Prostate gland (tissue), 2 donors: ENCODE measurements at regions not wholly inside any gene's neighbourhood (a gene's known extent, or its start where the extent isn't known, plus 50 kb on each side); places are given as distances from the start of the nearest gene placed in this dataset.

Experiments
- POLR2A ChIP-seq: fragments of 450-650 bp; IDR thresholded peaks from one replicate; pipeline ENCODE4 v1.6.1; 2016; ENCODE audit warnings: antibody characterized with exemption, mild to moderate bottlenecking
- TF ChIP-seq, protein P1 (sequence below), 4 experiments: fragments of 200-600 bp in 2 of 4; fragments of 450-650 bp in 2 of 4; sonication (generic) in 2 of 4; IDR thresholded peaks; 1 replicate in 3 of 4; 2 replicates in 1 of 4; pipeline ENCODE4 v1.5.1; 2016 to 2019; ENCODE audit warnings: antibody characterized with exemption in 4 of 4, mild to moderate bottlenecking in 2 of 4, moderate library complexity in 2 of 4

DNA sequence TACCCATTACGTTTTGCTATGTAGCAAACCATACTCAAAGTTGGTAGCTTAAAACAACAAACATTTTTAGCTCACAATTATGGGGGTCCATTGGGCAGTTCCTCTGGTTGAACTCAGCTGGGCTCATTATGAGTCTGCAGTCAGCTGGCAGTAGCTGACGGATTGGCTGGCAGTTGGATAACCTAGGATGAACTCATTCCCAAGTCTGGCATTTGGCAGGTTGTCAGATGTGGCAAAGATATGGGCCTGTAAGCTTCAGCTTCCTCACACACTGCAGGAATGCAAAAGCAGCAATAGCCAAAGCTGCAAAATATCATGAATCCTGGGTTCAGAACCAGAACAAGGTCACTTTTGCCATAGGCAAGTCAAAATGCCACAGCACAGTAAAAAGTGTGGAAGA, 412.2 kb upstream of the SORCS1 start:
- TF ChIP-seq POLR2A, result no peak
- TF ChIP-seq, protein P1, sequence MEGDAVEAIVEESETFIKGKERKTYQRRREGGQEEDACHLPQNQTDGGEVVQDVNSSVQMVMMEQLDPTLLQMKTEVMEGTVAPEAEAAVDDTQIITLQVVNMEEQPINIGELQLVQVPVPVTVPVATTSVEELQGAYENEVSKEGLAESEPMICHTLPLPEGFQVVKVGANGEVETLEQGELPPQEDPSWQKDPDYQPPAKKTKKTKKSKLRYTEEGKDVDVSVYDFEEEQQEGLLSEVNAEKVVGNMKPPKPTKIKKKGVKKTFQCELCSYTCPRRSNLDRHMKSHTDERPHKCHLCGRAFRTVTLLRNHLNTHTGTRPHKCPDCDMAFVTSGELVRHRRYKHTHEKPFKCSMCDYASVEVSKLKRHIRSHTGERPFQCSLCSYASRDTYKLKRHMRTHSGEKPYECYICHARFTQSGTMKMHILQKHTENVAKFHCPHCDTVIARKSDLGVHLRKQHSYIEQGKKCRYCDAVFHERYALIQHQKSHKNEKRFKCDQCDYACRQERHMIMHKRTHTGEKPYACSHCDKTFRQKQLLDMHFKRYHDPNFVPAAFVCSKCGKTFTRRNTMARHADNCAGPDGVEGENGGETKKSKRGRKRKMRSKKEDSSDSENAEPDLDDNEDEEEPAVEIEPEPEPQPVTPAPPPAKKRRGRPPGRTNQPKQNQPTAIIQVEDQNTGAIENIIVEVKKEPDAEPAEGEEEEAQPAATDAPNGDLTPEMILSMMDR (IDR thresholded peaks at IDR 0.05), result no peak
